Calu3 (cell line): ENCODE measurements at regions not wholly inside any gene's neighbourhood (a gene's known extent, or its start where the extent isn't known, plus 50 kb on each side); places are given as distances from the start of the nearest gene placed in this dataset.

Experiments used
- BruUV-seq: library from RNA; stranded (reverse); fragments of 400-500 nt; replicated peaks from 2 replicates; lab custom pipeline; 2021; lab: Mats Ljungman, UMichigan
- CTCF ChIA-PET: fragments of 300-600 bp; sonication (Branson Sonifier 250); formaldehyde crosslinking; loops from one replicate; lab custom pipeline; 2022; ENCODE audit warnings: antibody characterized with exemption; lab: Charles Lee
- DNase-seq: peaks from one replicate; pipeline ENCODE4 v3.0.0; 2022
- H3K27ac Mint-ChIP-seq: one replicate; pipeline ENCODE4 v1.8.0; 2022; ENCODE audit warnings: mixed read lengths; ENCODE audit not compliant: unreplicated experiment
- H3K27me3 Mint-ChIP-seq: one replicate; pipeline ENCODE4 v1.8.0; 2022; ENCODE audit warnings: mixed read lengths; ENCODE audit not compliant: unreplicated experiment
- H3K36me3 Mint-ChIP-seq: one replicate; pipeline ENCODE4 v1.8.0; 2022; ENCODE audit warnings: mild to moderate bottlenecking, moderate library complexity, mixed read lengths; ENCODE audit not compliant: insufficient read depth, unreplicated experiment
- H3K4me1 Mint-ChIP-seq: one replicate; pipeline ENCODE4 v1.8.0; 2022; ENCODE audit warnings: mild to moderate bottlenecking, low read depth, mixed read lengths; ENCODE audit not compliant: unreplicated experiment
- H3K4me3 Mint-ChIP-seq: one replicate; pipeline ENCODE4 v1.8.0; 2022; ENCODE audit warnings: mild to moderate bottlenecking, low read depth, moderate library complexity, mixed read lengths; ENCODE audit not compliant: unreplicated experiment
- H3K9me3 Mint-ChIP-seq: one replicate; pipeline ENCODE4 v1.8.0; 2022; ENCODE audit warnings: low read depth, mixed read lengths; ENCODE audit not compliant: unreplicated experiment
- intact Hi-C: fragments of 100-400 bp; cut with micrococcal nuclease; formaldehyde crosslinking; loops from one replicate; pipeline ENCODE4 v1.10.0; 2022; ENCODE audit not compliant: unreplicated experiment
- TF ChIP-seq, protein P1 (sequence below): fragments of 200-600 bp; IDR thresholded peaks from one replicate; pipeline ENCODE4 v1.8.0; 2022; ENCODE audit warnings: antibody characterized with exemption; ENCODE audit not compliant: unreplicated experiment

GRCh38 chr20:60294632-60295031, 336.4 kb downstream of the CDH26 start:
- CTCF ChIA-PET = no interaction called here
- no TSS peak for BruUV-seq

GRCh38 chr20:60295214-60295613, 337.0 kb downstream of the CDH26 start:
- intact Hi-C loops = no loop called here
- TF ChIP-seq, protein P1, sequence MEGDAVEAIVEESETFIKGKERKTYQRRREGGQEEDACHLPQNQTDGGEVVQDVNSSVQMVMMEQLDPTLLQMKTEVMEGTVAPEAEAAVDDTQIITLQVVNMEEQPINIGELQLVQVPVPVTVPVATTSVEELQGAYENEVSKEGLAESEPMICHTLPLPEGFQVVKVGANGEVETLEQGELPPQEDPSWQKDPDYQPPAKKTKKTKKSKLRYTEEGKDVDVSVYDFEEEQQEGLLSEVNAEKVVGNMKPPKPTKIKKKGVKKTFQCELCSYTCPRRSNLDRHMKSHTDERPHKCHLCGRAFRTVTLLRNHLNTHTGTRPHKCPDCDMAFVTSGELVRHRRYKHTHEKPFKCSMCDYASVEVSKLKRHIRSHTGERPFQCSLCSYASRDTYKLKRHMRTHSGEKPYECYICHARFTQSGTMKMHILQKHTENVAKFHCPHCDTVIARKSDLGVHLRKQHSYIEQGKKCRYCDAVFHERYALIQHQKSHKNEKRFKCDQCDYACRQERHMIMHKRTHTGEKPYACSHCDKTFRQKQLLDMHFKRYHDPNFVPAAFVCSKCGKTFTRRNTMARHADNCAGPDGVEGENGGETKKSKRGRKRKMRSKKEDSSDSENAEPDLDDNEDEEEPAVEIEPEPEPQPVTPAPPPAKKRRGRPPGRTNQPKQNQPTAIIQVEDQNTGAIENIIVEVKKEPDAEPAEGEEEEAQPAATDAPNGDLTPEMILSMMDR = no peak
- CTCF ChIA-PET = interaction anchor here (0.7 kb wide), 1 partner anchor 30 kb away, joined by 3 read pairs; no protein-coding TSS in a partner anchor
- DNase-seq = no peak
- H3K27ac Mint-ChIP-seq = no peak overlapping the region
- H3K4me3 Mint-ChIP-seq = no peak overlapping the region
- H3K36me3 Mint-ChIP-seq = no peaks in the 10 kb centered on the region
- no peaks in the 10 kb centered on the region for H3K4me1 Mint-ChIP-seq
- no peaks in the 10 kb centered on the region for H3K27me3 Mint-ChIP-seq
- H3K9me3 Mint-ChIP-seq = peaks cover 10% of the 10 kb centered on the region
- BruUV-seq = no TSS peak

More at GRCh38 chr20:60294632-60295031, 336.4 kb downstream of the CDH26 start:
- TF ChIP-seq, protein P1 = no peak
- Mint-ChIP-seq H3K4me1 (no peaks in the 10 kb centered on the region), H3K27me3 (no peaks in the 10 kb centered on the region), H3K27ac (no peak overlapping the region), H3K36me3 (no peaks in the 10 kb centered on the region), H3K4me3 (no peak overlapping the region), H3K9me3 (peaks cover 10% of the 10 kb centered on the region)
- no peak for DNase-seq
- intact Hi-C loops = no loop called here

- TF ChIP-seq, protein P1 = no peak
- Mint-ChIP-seq H3K9me3 (peaks cover 3% of the 10 kb centered on the region), H3K36me3 (no peaks in the 10 kb centered on the region), H3K27ac (no peak overlapping the region), H3K27me3 (no peaks in the 10 kb centered on the region), H3K4me3 (no peak overlapping the region), H3K4me1 (no peaks in the 10 kb centered on the region)
- DNase-seq = no peak
- CTCF ChIA-PET = no interaction called here
- BruUV-seq = no TSS peak
- intact Hi-C loops = no loop called here
These were observed 339.4 kb downstream of the CDH26 start for GRCh38 chr20:60297649-60298048.

DNA sequence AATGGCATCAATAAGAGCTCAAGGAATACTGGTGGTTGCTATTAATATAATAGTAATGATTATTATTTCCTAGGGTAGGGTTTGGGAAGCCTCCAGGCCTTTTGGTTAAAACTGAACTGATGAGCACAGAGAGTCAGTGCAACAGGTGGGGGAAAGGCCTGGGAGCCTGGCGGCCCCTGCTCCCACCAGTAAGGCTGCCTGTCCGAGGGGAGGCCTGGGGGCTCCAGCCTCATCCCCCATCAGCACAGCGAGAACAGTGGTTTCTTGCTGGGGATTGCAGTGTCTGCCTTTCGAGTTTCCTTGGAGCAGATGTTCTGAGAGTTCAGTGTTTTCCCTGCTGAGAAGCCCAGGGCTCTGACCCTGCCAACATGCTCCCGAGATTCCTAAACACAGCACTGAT, 340.4 kb downstream of the CDH26 start:
- H3K9me3 Mint-ChIP-seq = peaks cover 3% of the 10 kb centered on the region
- DNase-seq = no peak
- no peaks in the 10 kb centered on the region for H3K27me3 Mint-ChIP-seq
- no peaks in the 10 kb centered on the region for H3K36me3 Mint-ChIP-seq
- H3K27ac Mint-ChIP-seq = no peak overlapping the region
- H3K4me3 Mint-ChIP-seq = no peak overlapping the region
- TF ChIP-seq, protein P1 = no peak
- intact Hi-C loops = no loop called here
- CTCF ChIA-PET = no interaction called here
- no peaks in the 10 kb centered on the region for H3K4me1 Mint-ChIP-seq
- no TSS peak for BruUV-seq
